Neural cell (in vitro differentiated cells): ENCODE measurements at regions not wholly inside any gene's neighbourhood (a gene's known extent, or its start where the extent isn't known, plus 50 kb on each side); places are given as distances from the start of the nearest gene placed in this dataset.
"Not testable (repeated sequence)": the region's sequence is repeated elsewhere in the genome, so short reads cannot be mapped to it uniquely, and the experiment has no call there.

Source experiments
- H2AFZ ChIP-seq: fragments of 200-600, 300-800 bp; sonication (generic), shearing (Covaris generic); 2 replicates; pipeline ENCODE4 v1.6.0; 2014; ENCODE audit warnings: low read depth, mild to moderate bottlenecking, antibody characterized with exemption, low read length, moderate library complexity
- H3F3A ChIP-seq: fragments of 200-600 bp; shearing (Covaris generic); 2 replicates; pipeline ENCODE4 v1.6.1; 2016; ENCODE audit warnings: mild to moderate bottlenecking, moderate library complexity, mixed read lengths, antibody characterized with exemption, low read length; ENCODE audit not compliant: insufficient read depth, poor library complexity, severe bottlenecking
- H3K27ac ChIP-seq: fragments of 200-600, 300-800 bp; sonication (generic), shearing (Covaris generic); 2 replicates; pipeline ENCODE4 v1.5.1; 2014; ENCODE audit warnings: mild to moderate bottlenecking, low read length, moderate library complexity
- H3K27me3 ChIP-seq: fragments of 300-800, 200-600 bp; sonication (generic), shearing (Covaris generic); 2 replicates; pipeline ENCODE4 v1.6.0; 2014; ENCODE audit warnings: mild to moderate bottlenecking, low read depth, low read length, moderate library complexity; ENCODE audit not compliant: insufficient read depth
- H3K36me3 ChIP-seq: fragments of 300-800, 200-600 bp; sonication (generic), shearing (Covaris generic); 2 replicates; pipeline ENCODE4 v1.5.1; 2014; ENCODE audit warnings: mild to moderate bottlenecking, antibody characterized with exemption, low read length, moderate library complexity; ENCODE audit not compliant: insufficient read depth
- H3K4me2 ChIP-seq: fragments of 300-800, 200-600 bp; sonication (generic), shearing (Covaris generic); 2 replicates; pipeline ENCODE4 v1.6.0; 2014; ENCODE audit warnings: mild to moderate bottlenecking, low read length
- H3K4me3 ChIP-seq: fragments of 300-800, 200-600 bp; sonication (generic), shearing (Covaris generic); 2 replicates; pipeline ENCODE4 v1.5.1; 2014; ENCODE audit warnings: mild to moderate bottlenecking, low read length, moderate library complexity
- H3K79me2 ChIP-seq: fragments of 200-600 bp; shearing (Covaris generic); replicated peaks from 2 replicates; pipeline ENCODE4 v1.6.0; 2014; ENCODE audit warnings: mild to moderate bottlenecking, low read length, moderate library complexity; ENCODE audit not compliant: insufficient read depth
- H3K9ac ChIP-seq: fragments of 300-800, 200-600 bp; sonication (generic), shearing (Covaris generic); 2 replicates; pipeline ENCODE4 v1.6.1; 2016; ENCODE audit warnings: mild to moderate bottlenecking, low read length, mixed read lengths
- H3K9me2 ChIP-seq: fragments of 200-600 bp; shearing (Covaris generic); 2 replicates; pipeline ENCODE4 v1.6.1; 2016; ENCODE audit warnings: mild to moderate bottlenecking, low read length, mixed read lengths; ENCODE audit not compliant: insufficient read depth
- H3K9me3 ChIP-seq: fragments of 200-600, 300-800 bp; sonication (generic), shearing (Covaris generic); 2 replicates; pipeline ENCODE4 v1.6.1; 2016; ENCODE audit warnings: mild to moderate bottlenecking, mixed run types, low read length, moderate library complexity, mixed read lengths
- H4K20me1 ChIP-seq: fragments of 200-600 bp; shearing (Covaris generic); 2 replicates; pipeline ENCODE4 v1.6.1; 2016; ENCODE audit warnings: mild to moderate bottlenecking, mixed run types; ENCODE audit not compliant: insufficient read depth

DNA sequence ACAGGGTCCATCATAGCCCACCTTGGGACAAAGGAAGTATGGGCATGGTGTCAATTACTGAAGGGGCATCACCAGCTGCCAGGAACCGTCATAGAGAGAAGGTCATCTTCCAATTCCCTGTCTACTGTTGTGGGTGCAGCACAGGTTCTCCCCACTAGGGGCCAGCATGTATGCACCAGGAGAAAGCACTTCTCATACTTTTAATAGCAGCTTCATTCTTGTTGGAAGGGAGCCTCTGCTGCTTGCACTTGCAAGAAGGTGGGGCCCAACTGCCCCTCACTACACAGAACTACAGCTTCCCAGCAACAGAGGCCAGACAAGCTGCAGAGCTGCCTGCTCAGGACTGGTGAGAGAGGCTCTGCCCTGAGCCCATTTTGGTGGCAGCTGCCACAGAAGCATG, 182.2 kb downstream of the SPIN4 start:
- H3K27ac ChIP-seq, H3K79me2 ChIP-seq, H3K9me3 ChIP-seq, H3K4me2 ChIP-seq, H3K27me3 ChIP-seq, H4K20me1 ChIP-seq, H3K9ac ChIP-seq, H2AFZ ChIP-seq, H3K36me3 ChIP-seq, H3F3A ChIP-seq, H3K4me3 ChIP-seq, H3K9me2 ChIP-seq: not testable (repeated sequence)

DNA sequence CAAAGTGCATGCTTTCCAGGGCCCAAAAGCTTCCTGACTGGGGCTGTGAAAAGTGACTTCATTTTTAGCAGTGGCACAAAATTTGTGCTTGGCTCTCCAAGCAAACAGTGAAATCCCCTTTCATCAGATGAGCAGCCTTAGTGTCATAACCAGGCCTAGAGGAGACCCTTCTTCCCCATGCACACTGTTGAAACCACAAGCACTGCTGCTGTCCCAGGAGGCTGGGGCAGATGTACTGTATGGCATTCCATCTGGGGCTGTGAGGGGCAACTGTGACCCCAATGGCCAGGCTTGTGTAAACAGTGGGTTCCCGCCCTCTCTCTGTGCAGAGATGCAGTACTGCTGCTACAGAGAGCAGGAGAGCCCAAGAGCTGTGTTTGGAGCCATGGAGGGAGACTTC, 184.1 kb downstream of the SPIN4 start:
- H2AFZ ChIP-seq, H3K9me2 ChIP-seq, H3K79me2 ChIP-seq, H3K4me3 ChIP-seq, H3K36me3 ChIP-seq, H3K27ac ChIP-seq, H3K4me2 ChIP-seq, H3K9me3 ChIP-seq, H3K27me3 ChIP-seq, H3K9ac ChIP-seq, H4K20me1 ChIP-seq, H3F3A ChIP-seq: not testable (repeated sequence)

DNA sequence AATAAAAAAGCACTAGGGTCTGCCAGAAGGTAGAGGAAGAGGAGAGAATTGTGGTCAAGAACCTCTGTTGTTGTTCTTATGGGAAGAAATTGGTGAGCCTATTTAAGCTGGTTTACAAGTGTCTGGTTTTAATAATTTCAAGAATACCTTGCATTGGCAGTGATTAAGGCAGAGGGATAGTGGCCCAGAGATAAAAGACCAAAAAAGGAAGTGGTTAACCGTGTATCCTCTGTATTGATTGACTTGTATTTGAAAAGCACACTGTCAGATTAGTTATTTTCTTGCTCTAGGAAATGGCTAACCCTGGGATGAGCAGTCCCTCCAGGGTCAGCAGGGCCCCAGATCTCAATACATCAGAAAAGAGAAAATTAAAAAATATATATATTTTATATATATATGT, 190.1 kb downstream of the SPIN4 start:
- not testable (repeated sequence) for H3K4me3 ChIP-seq, H3K9me2 ChIP-seq, H3F3A ChIP-seq, H2AFZ ChIP-seq, H4K20me1 ChIP-seq, H3K4me2 ChIP-seq, H3K36me3 ChIP-seq, H3K9me3 ChIP-seq, H3K27ac ChIP-seq, H3K9ac ChIP-seq, H3K27me3 ChIP-seq, H3K79me2 ChIP-seq

DNA sequence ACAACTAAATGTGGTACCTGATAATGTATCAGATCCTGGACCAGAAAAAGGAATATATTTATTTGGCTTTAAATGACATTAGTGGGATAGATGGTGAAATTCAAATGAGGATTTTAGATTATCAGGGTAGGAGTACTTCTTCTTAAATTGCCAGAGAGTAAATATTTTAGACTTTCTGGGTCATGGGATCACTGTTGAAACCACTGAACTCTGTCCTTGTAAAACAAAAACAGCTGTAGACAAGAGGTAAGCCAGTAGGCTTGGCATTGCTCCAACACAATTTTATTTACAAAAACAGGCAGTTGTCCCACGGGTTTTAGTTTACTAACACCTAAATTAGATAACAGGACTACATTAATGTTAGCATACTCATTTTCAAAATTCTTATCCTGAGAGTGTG, 190.8 kb downstream of the SPIN4 start:
- H3K27ac ChIP-seq, H3F3A ChIP-seq, H3K4me3 ChIP-seq, H3K79me2 ChIP-seq, H3K36me3 ChIP-seq, H4K20me1 ChIP-seq, H3K9me3 ChIP-seq, H2AFZ ChIP-seq, H3K4me2 ChIP-seq, H3K27me3 ChIP-seq, H3K9ac ChIP-seq, H3K9me2 ChIP-seq: not testable (repeated sequence)

DNA sequence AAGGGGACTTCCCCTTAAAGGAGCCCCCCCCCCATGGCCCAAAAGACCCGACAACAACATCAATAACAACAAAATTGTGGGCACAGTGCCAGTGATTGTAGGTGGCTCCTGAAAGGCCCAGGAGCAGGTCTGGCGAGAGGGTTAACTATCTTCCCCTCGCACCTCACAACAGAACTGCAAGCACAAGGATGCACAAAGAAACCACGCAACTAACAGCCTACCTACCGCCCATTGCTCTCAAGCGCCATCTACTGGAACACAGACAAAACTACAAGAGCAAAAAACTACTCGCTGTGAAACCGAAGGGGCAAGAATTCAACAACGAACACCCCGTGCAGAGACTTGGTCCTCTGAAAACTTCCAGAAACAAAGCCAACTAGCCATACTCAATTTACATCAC, 205.6 kb downstream of the SPIN4 start:
- H3K9ac ChIP-seq, H3K4me3 ChIP-seq, H3K9me3 ChIP-seq, H3K36me3 ChIP-seq, H3K4me2 ChIP-seq, H3K79me2 ChIP-seq, H3K9me2 ChIP-seq, H4K20me1 ChIP-seq, H3F3A ChIP-seq, H2AFZ ChIP-seq, H3K27me3 ChIP-seq, H3K27ac ChIP-seq: not testable (repeated sequence)

DNA sequence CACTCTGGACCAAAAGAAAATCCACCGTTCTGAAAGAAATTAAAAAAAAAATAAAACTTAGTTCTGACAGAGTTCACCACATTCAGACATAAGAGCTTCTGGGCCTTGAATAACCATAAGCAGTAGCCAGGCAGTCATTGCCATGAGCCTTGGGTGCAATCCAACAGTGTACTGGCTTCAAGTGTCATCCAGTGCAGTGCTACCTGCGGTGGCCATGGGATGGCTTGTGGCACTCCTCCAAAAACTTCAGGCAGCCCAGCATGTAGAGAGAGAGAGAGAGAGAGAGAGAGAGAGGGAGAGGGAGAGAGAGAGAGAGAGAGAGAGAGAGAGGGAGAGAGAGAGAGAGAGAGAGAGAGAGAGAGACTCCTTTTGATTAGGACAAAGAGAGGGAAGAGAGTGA, 208.5 kb downstream of the SPIN4 start:
- not testable (repeated sequence) for H3K79me2 ChIP-seq, H2AFZ ChIP-seq, H3K9ac ChIP-seq, H3F3A ChIP-seq, H3K9me2 ChIP-seq, H3K4me3 ChIP-seq, H3K27ac ChIP-seq, H4K20me1 ChIP-seq, H3K9me3 ChIP-seq, H3K4me2 ChIP-seq, H3K27me3 ChIP-seq, H3K36me3 ChIP-seq

DNA sequence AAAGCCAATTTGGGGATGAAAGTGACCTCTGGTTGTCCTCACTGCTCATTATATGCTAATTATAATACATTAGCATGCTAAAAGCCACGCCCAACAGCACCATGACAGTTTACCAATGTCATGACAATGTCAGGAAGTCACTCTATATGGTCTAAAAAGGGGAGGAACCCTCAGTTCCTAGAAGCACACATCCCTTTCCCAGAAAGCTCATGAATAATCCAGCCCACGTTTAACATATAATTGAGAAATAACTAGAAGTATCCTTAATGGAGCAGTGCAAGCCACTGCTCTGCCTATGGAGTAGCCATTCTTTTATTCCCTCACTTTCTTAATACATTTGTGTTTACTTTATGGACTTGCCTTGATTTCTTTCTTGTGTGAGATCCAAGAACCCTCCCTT, 215.3 kb downstream of the SPIN4 start:
- not testable (repeated sequence) for H2AFZ ChIP-seq

More for the DNA sequence above, 215.3 kb downstream of the SPIN4 start:
- not testable (repeated sequence) for H3K9me3 ChIP-seq, H3K79me2 ChIP-seq, H3K27ac ChIP-seq, H3F3A ChIP-seq, H3K4me2 ChIP-seq, H3K36me3 ChIP-seq, H3K9ac ChIP-seq, H3K9me2 ChIP-seq, H3K27me3 ChIP-seq, H4K20me1 ChIP-seq, H3K4me3 ChIP-seq
